GM19351 (cell line): ENCODE measurements at regions not wholly inside any gene's neighbourhood (a gene's known extent, or its start where the extent isn't known, plus 50 kb on each side); places are given as distances from the start of the nearest gene placed in this dataset.

Experiments used
- ATAC-seq: cut with Tn5 transposase; IDR thresholded peaks from one replicate; pipeline ENCODE4 v1.9.1; 2021; ENCODE audit warnings: mild to moderate bottlenecking, moderate library complexity; ENCODE audit not compliant: unreplicated experiment

GRCh38 chr11:87437844-87438223 is 400.1 kb downstream of the TMEM135 start:
- no peak for ATAC-seq

DNA sequence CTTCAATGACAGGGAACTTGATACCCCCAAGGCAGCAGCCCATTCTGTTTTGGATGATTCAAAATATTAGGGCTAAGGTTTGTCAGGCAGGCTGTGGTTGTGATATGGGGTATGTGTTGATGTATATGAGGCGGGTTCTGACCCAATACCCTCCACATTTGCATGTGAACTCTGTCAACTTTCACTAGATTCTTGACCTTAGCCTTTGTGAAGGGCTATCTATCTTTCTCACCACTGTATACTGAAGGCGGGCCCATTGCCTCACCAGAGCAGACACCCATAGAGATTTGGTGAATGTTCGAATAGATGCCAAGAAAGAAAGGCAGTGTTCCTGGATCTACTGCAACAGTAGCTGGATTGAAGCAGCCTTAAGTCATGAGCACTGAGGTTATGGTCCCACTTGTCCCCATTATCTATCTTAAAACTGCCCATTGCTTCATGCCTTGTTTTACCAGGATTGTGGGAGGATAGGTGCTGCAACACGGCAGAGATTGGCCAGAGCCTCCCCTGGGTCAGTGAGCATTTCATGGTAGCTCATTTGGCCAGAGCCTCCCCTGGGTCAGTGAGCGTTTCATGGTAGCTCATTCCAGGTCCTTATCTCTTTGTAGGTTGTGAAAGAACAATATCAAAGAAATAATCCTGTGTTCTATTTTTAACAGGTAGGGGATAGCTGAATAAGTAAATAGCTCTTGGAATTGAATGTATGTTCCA is 399.6 kb downstream of the TMEM135 start:
- peak; percentile 47 for ATAC-seq

DNA sequence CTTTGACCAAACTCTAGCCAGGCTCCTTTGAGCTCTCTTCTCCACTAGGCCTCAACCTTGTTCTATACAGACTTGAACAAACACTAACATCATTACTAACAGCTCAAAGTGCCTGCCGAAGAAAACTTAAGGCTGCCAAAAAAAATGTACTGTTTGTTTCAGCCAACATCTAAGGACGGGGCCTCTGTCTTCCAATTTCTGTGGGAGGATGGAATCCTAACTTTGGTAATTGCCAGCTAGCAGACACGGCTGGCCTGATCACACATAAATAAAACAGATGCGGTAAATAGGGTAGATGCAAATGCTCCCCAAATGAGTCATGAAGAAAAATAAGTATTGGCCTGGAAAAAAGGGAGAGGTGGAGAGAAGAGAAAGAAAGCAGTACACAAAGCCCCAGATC is 394.3 kb downstream of the TMEM135 start:
- no peak for ATAC-seq

DNA sequence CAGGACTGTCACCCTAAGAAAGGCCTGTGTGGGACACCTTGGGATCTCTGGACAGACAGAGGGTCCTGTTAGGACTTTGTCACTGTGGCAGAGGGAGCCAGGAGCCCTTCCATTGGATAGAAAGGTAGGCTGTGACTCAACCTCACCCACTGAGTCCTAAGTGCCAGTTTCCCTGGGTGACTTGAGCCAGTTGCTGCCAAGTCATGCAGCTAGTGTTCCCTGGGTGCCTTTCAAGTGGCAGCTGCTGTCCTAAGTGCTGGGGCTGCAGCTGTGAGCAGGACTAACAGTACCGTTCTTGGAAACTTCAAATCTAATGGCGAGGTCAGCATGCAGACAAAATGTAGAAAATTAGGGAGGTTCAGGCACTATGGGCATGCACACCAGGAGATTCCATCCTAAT is 393.7 kb downstream of the TMEM135 start:
- no peak for ATAC-seq

GRCh38 chr11:87430821-87431220 is 393.1 kb downstream of the TMEM135 start:
- no peak for ATAC-seq

DNA sequence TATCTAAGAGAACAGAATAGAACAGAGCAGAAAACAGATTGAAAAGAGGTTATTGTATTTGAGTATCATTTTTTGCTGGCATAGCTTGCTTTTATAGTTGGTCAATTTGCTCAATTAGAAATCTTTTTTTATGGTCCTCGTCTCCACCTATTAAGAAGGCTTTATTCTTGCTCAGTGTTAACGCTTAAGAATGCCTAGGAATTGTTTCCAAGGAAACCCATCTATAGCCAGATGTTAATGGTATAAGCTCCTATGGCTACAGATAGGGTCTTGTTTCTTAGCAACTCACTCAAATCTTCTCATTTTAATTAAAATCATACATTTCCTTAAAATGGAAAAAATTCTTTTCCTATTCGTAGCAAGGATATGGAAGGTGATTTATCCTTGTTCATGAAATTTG is 392.3 kb downstream of the TMEM135 start:
- no peak for ATAC-seq

DNA sequence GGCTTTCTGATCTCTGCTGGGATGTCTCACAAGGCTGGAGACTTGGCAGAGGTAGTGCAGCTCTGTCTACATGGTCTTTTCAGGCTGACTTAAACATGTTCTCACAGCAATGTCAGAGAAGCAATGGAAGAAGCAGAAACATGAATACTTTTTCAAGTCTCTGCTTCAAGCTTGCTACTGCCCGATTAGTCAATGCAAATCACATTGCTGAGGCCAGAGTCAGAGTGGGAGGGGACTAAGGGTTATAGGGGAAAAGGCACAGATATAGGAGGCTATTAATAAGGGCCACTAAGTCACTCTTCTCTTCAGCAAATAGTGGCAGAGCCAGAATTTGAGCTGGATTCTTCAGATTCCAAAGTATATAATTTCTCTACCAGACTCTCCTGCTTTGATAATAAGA is 390.5 kb downstream of the TMEM135 start:
- ATAC-seq: no peak

- no peak for ATAC-seq
Measured at GRCh38 chr11:87425943-87426342, 388.2 kb downstream of the TMEM135 start.

GRCh38 chr11:87425391-87425790 is 387.7 kb downstream of the TMEM135 start:
- ATAC-seq: no peak

- no peak for ATAC-seq
Measured at GRCh38 chr11:87423161-87423560, 385.4 kb downstream of the TMEM135 start.

DNA sequence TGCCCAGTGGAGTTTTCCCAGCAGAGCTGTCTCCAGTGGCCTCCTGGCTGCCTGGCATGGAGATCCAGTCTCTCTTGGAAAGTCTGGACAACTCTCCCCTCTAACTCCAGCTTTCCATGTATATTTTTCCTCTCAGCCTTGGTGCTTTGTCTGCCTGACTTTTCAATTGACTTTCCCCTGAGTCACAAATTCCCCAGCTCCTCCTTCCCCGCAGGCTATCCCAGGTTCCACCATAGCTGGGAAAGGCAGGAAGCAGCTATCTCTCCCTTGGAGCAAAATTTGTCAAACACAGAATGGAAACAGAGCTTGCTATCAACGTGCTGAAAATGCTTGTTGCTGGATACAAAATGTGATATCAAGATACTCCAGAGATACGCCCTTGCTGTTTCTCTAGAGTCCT is 384.8 kb downstream of the TMEM135 start:
- ATAC-seq: no peak

- ATAC-seq: peak; percentile 88
Measured at GRCh38 chr11:87421422-87421821, 383.7 kb downstream of the TMEM135 start.

DNA sequence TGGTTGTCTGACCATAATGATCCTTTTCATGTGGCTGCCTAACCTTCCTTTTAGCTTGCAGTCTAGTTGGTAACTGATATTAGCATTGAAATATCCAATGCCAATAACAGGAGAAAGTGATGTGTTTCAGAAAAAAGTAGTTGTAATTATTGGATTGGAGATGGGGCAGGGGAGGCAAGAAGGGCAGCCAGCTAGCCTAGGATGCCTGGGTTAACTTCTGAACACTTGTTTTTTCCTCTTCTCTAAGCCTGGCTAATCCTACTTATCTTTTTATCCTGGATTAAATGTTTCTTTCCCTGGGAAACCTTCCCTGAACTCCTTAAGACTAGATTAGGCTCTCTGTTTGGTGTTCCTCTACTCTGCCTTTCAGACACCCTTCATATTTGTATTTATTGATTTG is 380.2 kb downstream of the TMEM135 start:
- ATAC-seq: no peak

DNA sequence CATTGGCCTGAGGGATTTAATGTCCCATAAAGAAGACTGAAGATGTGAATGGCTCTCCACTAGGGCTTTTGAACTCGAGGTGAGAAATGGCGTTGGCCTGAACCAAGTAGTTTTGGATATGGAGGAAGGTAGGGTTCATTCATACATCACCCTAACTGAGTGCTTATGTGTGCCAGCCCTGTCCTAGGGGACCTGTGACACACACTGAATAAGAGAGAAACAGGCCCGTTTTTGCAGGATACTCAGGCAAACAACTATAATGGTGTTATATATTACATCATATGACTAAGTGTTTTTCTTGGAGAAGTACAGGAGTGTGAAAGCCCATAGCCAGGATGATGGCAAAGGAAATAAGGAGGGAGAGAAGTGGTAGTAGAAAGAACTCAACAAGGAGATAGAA is 368.1 kb downstream of the TMEM135 start:
- ATAC-seq: no peak

- no peak for ATAC-seq
Measured at GRCh38 chr11:87405356-87405755, 367.6 kb downstream of the TMEM135 start.

DNA sequence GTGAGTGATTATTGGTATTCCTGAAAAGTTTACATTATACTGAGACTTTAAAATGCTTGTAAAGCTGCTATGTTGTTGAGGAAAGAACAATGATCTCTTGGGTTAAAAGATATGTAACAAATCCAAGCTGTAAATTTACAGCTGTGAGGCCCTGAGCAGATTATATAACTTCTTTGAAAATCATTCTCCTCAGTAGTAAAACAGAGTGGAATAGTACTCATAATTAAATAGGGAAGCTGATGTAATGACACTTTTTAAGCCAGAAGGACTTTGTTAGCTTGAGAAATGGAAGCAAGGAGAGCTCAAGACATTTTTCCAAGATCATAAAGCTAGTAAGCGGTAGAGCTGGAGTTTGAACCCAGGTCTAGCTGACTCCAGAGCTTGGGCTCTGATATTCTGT is 363.9 kb downstream of the TMEM135 start:
- ATAC-seq: no peak

GRCh38 chr11:87399341-87399740 is 361.6 kb downstream of the TMEM135 start:
- ATAC-seq: no peak

- no peak for ATAC-seq
Measured at GRCh38 chr11:87398931-87399330, 361.2 kb downstream of the TMEM135 start.

DNA sequence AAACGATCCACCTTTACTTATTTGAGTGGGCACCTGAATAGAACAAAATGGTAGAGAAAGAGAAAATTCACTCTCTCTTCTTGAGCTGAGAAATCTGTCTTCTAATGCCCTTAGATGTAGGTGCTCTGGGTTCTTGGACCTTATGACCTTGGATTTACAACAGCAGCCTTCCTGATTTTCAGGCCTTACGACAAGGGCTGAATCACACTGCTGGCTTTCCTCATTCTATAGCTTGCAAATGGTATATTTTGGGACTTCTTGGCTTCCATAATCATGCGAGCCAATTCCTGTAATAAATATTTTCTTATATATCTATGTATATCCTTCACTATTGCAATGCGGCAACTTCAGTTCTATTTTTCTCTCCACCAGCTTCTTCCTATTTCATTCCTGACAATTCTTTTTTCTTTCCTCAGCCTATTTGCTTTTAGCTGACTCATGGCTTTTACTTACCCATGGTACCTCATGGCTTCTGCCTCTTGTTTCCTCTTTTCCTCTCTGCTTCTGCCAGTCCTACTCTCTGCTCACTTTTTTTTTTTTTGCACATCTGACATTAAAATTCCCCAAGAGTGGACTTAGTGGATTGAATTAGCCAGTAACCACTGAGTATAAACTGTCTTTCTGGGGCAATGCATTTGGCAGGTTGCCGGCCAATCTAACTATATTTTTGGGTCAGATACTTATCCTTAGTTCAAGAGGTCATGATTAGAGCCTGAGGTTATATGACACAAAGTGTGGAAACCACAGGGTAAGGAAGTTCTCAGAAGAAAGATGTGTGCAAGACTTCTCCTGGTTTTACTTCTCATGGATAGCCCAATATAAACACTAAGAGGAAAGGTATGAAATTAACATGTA is 359.5 kb downstream of the TMEM135 start:
- no peak for ATAC-seq

DNA sequence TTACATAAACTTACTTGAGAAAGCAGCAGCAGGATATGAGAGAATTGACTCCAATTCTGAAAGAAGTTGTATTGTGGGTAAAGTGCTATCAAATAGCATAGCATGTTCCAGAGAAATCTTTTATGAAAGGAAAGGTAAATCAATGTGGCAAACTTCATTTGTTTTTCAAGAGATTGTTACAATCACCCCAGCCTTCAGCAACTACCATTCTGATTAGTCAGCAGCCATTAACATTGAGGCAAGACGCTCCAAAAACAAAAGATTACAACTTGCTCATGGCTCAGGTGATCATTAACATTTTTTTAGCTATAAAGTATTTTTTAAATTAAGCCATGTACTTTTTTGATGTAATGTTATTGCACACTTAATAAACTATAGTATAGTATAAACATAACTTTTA is 357.2 kb downstream of the TMEM135 start:
- no peak for ATAC-seq

GRCh38 chr11:87392665-87393064 is 354.9 kb downstream of the TMEM135 start:
- ATAC-seq: no peak

- ATAC-seq: no peak
Measured at GRCh38 chr11:87391496-87391895, 353.8 kb downstream of the TMEM135 start.
